HG02943 (cell line): ENCODE measurements at regions not wholly inside any gene's neighbourhood (a gene's known extent, or its start where the extent isn't known, plus 50 kb on each side); places are given as distances from the start of the nearest gene placed in this dataset.

Experiments used
- ATAC-seq: cut with Tn5 transposase; IDR thresholded peaks from one replicate; pipeline ENCODE4 v1.9.1; 2021; ENCODE audit warnings: mild to moderate bottlenecking, low read depth, moderate library complexity; ENCODE audit not compliant: unreplicated experiment

DNA sequence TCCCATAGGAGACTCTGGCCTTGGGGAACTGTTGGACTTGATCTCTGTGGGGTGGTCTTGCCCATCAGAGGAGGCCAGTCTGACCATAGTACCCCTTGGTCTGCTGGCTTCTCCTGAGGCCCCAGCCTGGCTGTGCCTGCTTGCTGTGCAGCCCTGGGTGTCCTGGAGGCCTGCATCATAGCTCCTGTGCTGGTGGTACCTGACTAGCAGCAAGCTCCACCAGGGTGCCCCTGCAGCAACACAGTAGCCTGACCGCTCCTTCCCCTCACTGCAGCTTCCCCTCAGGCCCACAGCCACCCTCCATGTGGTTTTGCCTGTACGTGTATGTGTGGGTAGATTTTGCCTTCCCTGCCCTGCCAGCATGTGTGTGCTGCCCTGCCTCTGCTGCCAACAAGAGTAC lies 85.6 kb upstream of the TTC14 start:
- no peak for ATAC-seq

DNA sequence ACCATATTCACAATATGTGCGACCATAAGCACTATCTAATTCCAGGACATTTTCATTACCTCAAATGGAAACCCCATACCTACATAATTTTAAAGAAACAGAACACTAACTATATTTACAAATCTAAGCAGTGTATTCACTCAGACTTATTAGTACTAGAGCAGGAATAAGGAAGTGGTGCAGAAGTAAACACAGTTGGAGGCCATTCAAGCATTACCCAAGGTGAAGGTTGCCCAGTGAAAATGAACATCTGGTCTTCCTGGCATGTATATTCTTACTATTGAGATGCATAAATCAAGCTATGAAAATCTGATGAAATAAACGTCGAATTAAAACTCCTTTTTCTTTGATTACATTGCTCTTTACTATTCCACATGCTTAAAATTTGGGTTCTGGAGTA lies 78.9 kb upstream of the TTC14 start:
- ATAC-seq, result no peak

DNA sequence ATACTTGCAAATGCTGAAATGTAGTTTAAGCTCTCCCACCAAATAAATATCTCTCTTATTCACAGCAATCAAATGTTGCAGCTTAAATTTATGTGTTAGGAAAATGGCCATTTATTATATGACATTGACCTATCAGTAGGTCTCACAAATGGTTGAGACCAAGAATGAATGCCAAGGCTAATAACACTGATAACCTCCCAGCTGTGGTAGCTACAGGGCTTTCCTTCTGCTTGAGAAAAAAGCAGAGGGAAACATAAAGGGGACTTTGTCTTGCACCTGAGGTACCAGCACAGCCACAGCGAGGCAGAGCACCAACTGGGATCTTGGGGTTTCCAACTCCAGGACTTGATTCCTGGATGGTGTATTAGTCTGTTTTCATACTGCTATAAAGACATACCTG lies 73.1 kb upstream of the TTC14 start:
- no peak for ATAC-seq

DNA sequence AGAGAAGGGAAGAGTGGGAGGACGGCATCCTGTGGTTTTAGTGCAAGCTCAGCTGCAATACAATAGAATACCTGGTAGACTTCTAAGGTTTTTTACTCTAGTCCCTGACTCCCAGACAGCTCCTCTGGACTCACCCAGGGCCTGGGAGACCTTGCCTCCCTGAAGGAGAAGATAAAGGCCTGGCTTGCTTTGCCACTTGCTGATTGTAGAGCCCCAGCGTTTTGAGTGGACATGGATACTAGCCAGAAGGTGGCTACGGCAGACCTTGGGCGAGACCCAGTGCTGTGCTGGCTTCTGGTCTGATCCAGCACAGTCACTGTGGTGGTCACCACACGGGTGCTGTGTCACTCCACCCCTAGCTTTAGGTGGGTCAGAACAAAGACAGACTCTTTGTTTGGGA lies 72.2 kb upstream of the TTC14 start:
- ATAC-seq, result no peak

DNA sequence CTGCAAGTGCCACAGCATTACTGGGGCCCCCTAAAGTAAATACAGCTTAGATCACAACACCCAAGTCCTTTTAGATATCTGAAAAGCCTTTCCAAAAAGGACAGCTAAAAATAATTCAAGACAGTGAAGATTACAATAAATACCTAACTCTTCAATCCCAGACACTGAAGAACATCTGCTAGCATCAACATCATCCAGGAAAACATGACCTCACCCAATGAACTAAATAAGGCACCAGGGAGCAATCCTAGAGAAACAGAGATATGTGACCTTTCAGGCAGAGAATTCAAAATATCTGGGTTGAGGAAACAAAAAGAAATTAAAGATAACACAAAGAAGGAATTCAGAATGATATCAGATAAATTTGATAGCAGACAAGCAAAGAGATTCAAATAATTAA lies 71.7 kb upstream of the TTC14 start:
- ATAC-seq, result no peak

DNA sequence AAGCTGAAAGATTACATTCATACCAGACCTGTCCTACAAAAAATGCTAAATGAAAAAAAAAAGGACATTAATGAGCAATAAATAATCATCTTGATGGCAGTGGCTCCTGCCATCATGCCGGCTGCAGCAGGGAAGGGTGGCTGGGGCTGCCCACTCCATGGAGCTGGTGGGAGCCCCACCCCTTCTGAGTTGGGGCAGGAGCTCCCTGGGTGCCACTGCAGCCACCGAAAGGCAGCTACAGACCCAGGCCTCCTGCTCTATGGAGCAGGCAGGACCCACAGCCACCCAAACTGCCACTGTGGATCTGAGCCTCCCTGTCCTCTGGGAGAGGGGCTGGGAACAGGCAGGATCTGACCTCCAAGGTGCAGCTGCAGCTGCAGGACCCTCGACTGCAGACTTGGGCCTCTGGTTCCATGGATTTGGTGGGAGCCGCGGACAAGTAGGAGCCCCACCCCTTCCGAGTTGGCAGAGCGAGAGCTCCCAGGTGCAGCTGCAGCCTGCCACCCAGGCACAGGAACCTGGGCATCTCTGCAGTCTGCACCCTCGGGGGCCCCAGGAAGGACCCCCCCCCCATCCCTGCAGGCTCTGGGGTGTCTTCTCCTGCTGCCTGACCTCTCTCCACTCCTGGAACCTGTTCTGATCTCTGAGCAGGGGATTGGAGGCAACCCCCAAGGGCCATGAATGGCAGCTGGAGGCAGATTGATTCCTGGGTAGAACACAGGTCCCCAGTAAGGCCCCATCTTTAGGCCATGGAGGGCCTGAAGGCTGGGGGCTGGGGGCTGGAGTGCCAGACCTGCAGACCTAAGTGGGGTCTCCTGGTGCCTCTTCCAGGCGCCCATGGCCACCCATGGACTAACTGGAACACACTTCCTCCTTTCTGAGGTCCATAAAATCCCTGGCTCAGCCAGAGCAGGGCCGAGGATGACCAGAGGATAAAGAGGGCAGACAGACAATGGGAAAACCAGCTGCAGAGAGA lies 70.4 kb upstream of the TTC14 start:
- no peak for ATAC-seq

DNA sequence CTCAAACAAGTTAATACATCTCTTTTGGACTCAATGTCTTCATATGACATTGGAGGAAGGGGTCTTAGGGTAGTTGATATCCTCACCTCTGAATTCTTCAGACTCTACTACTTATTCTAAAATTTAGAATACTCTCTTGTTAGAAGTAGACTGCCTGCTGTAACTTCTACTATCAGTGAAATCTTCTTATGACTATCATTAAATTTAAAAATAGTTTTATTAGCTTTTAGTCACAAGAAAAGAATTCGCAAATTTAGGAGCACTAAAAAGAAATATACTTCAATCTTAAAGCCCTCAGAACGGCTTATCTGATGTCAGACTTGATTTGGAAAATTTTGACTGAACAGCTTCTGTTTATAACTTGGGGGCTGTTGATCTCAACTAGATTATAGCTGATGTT lies 67.1 kb upstream of the TTC14 start:
- no peak for ATAC-seq

DNA sequence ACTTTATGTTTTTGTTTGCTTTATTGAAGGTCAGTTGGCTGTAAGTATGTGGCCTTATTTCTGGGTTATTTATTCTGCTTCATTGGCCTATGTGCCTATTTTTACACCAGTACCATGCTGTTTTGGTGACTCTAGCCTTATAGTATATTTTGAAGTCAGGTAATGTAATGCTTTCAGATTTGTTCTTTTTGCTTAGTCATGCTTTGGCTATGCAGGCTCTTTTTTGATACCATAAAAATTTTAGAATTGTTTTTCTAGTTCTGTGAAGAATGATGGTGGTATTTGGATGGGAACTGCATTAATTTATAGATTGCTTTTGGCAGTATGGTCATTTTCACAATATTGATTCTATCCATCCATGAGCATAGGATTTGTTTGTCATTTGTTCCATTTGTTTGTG lies 63.5 kb upstream of the TTC14 start:
- no peak for ATAC-seq

DNA sequence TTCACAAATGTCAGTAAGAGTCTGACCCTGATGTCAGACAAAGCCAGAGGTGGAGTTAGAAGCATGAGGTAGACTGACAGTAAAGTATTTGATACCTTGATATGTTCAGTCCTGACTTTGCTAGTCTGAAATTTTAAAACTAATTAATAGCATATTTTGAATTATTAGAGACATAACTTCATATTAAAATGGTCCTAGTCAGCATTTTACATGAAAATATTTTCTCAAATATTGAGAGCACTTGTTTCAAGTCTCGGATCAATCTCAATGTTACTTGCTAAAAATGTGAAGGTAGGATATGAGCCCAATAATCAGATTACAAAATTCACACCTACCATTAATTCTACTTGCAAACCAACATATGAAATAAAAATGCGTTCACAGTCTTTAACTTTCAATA lies 58.1 kb upstream of the TTC14 start:
- ATAC-seq, result no peak

DNA sequence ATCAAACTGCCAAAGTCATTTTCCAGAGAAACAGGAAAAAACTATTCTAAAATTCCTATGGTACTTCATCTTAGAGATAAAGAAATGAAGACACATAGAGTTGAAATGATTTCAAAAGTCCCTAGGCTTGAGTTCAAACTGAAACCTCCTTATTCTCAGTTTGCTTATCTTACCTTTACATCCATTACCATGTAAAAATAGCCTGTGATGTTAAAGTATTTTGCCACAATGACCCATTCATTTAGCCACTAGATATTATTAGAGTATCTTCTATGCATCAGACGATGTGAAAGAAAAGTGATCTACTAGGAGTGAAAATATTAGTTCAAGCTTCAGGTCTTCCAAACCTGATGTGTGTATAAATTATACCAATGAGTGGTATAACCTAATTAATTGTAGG lies 55.1 kb upstream of the TTC14 start:
- no peak for ATAC-seq

DNA sequence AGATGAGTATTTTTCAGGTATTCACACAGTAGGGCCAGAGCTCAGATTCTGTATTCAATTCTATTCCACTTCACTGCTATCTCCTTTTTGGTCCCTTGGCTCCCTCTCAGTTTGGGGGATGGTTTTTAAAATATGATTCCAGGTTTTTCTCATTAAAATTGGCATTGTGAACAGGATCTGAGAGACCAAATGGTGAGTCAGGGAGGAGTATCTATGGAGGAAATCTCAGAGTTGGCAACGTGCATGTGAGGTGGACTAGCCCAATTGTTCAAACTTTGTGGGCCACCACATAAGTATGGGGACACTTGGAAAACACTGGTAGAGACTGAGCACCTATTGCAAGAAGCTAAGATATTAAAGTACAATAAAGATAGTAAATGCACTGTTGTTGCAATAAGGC lies 53.9 kb upstream of the TTC14 start:
- no peak for ATAC-seq
